Stimulated activated CD8-positive, alpha-beta memory T cell treated with anti-CD3 and anti-CD28 coated beads, Interleukin-4, amount 100 ng/mL, for 48 hours (primary cell): ENCODE measurements at regions not wholly inside any gene's neighbourhood (a gene's known extent, or its start where the extent isn't known, plus 50 kb on each side); places are given as distances from the start of the nearest gene placed in this dataset.

ENCODE experiments used
- DNase-seq: peaks from one replicate; pipeline ENCODE4 v3.0.0-alpha.2; 2020

DNA sequence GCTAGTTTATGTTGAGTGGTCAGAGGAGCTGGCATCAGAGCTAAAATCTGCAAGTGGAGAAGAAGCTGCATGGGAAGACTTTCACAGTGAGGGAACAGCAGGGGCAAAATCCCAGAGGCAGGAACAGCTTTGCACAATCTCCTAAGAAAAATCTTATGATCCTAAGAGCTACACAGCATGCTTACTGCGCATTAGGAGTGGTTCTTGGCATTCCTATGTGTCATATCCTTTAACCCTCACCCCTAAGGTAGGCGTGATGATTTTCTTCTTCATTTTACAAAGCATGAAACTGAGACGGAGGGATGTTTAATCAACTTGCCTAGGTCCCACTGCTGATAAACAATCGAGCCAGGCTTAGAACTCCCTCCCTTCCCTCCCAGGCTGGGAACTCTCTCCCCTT lies 313.6 kb upstream of the SULF2 start:
- no peak for DNase-seq

DNA sequence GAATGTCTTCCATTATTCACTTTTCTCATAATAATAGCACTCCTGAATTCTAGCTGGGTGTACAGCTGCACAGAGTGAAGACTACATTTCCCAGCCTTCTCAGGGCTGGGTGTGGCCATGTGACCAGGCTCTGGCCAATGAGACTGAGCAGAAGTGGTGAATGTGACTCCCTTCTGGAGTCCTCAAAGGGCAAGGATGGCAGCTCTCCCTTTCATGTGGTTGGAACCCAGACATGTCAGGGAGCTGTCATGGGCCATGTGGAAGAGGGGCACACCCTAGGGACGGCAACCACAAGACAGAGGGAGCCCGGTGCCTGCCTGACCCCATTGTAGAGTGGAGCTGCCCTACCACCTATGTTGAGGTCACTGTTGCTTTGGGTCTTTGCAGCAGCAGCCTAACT lies 312.8 kb upstream of the SULF2 start:
- no peak for DNase-seq

DNA sequence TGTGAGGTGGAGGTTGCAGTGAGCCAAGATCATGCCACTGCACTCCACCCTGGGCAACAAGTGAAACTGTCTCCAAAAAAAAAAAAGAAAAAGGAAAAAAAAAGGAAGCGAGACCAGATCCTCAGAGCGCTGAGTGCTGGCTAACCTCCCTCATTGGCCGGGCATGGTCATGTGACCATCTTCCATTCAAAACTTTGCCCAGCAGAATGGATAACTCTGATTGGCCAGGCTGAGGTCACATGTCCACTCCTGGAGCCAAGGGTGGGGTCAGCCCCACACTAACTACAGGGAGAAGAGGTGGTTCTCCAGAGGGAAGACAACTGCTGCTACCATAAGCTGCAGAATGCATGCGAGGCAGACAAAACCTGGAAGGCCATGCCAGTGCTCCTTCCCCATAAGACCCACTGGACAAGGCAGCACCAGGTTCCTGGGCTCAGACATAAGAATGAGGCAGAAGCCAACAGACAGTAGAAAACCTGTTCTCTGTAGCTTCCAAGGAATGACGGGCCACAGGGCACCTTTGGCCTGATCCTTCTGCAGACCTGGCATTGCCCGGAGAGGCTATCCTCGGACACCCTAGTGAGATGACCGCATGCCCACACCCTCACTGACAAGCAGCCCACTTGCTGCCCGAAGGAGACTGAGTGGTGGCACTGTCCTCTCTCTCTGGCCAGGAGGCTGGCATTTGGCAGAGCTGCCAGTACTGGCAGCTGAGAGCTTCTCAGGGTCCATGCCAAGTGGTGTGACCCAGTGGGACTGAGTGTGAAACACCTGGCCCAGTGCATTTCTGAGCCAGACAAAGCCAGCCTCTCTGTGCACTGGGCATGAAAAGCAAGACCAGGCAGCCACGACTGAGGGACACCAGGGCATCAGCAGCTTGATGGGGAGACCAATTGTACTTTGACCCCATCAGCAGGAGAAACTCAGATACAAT lies 311.9 kb upstream of the SULF2 start:
- no peak for DNase-seq

DNA sequence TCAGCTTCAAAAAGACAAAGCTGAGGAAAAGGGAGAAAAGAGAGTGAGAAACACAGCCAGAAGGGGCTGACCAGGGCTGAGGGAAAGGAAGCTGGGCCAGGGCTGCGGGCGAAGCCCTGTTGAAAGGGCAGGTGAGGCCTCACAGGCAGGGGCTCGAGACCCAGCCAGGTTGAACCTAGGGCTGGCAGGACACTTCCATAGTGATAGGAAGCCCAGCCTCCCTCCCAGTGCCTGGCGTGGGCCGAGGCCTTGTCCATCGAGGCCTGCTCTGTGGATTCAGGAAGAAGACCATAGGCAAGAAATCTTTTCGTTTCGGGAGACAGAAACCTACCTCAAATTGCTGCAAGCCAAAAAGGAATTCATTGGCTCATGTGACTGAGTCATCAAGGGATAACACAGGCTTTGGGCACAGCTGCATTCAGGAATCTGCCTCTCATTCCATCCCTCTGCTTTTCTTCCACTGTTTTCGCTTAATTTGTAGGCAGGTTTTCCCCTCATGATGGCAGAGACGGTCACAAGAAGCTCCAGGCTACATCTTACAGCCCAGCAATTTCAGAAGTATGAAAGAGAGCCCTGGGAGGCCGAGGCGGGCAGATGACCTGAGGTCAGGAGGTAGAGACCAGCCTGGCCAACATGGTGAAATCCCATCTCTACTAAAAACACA lies 311.1 kb upstream of the SULF2 start:
- DNase-seq = no peak

DNA sequence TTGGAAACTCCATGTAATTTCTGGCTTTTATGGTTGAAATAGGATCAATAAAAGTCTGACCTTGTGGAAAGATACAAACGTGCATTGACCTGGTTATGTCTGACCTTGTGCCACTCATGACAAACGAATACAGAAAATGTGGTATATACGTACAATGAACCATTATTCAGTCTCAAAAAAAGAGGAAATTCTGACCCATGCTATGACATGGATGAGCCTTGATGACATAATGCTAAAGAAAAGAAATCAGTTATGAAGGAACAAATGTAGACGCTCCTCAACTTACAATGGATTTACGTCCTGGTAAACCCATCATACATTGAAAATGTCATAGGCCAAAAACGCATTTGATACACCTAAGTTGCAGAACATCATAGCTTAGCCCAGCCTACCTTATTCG lies 309.7 kb upstream of the SULF2 start:
- no peak for DNase-seq

DNA sequence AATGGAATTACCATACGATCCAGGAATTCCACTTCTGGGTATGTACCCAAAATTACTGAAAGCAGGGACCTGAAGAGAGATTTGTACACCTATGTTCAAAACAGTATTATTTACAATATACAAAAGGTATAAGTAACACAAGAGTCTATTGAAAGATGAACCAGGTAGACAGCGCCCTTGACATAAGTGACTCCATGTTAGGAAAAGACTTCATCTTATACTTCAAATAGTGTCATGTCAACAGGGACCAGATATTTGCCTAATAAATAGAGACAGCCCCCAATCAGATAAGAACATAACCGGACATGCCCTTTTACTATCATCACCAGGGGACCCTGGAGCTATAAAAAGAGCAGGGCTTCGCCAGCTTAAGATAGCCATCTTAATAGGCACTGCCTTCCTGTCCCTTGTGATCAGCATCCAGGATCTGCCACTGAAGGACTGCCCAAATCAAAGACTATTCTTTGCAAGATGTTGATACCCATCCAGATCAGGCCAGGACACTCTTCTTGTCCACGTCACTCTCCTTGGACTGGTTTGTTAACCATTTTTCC lies 309.0 kb upstream of the SULF2 start:
- no peak for DNase-seq

DNA sequence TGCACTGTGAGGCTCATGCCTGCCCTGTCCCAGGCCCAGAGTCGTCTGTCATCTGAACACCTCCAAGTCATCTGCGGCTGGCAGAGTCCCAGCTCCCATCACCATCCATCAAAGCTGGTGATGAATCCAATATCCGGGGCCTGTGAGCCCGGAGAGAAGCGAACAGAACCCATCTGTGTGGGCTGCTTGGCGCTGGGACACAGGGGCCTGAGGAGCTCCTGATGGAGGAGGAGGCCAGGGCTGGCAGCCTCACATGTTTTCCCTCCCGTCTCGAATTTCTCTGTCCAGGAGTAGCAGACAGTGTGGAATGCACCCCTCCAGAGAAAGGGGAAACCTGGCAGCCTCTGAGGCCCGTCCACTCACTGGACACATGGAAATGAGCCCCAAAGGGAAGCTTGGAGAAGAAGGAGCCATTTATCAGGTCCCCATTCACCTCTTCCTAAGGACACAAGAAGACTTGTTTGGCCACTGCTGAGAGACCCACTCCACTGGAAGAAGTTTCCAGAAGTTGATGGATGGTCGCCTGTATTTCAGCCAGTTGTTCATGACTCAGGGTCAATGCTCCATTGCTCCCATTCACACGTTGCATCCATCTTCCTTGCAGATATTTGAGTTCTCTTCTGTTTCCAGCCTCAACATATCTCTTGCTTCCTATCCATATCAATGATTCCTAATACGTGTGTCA lies 307.5 kb upstream of the SULF2 start:
- no peak for DNase-seq

DNA sequence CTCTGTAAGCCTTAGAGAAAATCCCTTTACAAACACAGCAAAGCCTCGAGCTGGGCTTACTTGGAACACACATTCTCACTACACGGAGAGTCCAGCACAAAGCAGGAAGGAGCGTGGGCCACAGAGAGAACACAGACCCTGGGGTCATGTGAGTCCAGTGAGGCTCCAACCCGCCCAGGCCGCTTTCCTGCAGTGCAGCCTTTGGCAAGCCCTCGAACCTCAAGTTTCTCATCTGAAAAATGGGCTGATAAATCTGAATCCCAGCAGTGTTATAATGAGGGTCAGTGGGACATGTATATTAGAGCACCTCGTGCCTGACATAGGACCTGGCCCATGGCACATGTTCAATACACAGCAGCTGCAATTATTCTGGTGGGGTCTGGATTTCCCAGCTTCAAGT lies 305.5 kb upstream of the SULF2 start:
- DNase-seq = no peak

DNA sequence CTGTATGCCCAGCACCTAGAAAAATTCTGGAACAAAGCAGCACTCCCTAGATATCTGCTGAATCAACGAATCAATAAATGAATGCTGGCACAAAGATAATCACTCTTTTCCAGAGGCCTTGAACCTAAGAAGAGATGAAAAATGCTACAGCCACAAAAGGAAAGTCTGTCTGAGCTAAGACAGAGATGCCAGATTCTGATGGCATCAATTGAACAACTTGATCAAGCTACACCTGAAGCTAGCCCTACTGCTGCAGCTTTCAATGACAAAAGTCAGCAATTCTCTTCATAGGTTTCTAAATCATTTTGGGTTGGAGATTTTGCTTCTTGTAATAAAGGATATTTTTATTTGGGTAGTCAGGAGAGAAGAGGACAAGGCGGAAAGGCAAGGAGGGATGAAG lies 305.0 kb upstream of the SULF2 start:
- no peak for DNase-seq

DNA sequence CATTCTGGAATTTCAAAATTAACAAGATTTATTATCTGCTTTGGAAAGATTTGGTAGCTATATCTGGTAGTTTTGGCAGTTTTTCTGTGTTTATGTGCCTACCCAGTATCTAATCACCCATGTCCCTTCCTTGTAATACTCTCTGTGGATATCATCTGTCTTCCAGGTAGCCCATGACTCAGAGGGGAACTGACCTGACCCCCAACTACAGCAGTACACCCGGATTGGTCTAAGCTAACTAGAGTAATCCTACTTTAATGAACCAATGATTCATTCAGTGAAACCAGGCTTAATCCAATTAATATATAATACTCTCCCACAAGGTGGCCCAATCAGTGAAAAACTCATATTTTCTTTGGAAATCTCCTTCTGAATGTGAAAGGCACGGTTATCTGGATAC lies 295.3 kb upstream of the SULF2 start:
- no peak for DNase-seq

DNA sequence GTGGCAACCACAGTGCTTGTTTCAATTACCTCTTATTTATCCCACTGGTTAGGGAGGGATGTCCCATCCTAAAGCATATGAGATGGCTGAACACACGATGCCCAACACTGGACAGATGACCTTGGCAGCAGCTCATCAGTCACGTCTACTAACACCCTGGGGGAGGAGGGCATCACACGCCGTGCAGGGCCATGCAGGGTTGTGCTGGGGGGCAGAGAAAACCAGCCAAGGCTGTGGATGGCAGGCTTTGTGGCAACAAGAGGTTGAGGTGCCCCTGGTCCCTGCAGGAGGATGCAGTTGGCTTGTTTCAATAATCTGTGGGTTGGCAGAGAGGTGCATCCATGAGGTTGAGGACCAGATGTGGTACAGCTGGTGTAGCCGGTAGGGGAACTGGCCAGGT lies 293.7 kb upstream of the SULF2 start:
- DNase-seq = no peak

DNA sequence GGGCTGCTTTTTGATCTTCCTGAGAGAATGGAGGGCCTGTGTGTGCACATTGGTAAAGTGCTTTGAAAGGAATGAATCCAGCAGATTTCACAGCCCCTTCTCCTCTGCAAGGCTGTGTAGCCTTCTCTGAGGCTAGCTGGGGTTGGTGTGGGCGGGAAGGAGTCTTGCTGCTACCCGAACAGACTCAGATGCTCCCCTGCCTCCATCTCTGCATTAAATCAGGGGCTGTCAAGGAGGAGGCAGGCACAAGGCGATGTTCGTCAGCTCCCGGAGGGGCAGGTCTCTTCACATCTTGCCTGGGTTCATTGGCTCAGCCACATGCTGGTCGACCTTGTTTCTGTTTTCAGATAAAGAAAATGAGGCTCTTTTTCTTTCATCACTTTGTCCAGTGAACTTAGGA lies 291.5 kb upstream of the SULF2 start:
- no peak for DNase-seq

DNA sequence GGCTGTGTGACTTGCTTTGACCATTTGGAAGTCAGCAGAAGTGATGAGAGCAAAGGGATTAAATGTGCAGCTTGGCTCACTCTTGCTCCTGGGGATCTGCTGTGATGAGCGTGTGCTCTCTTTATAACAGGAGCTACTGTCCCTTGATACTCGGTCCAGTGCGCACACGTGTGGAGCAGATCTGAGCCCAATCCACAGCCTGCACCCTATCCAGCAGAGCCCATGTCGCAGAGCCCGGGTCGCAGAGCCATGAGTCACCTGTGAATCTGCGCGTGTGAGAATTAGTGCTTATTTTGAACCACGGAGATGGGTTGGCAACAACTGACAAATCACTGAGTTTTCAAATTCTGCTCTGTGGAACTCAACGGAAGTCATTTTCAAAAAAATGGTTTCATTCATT lies 291.0 kb upstream of the SULF2 start:
- DNase-seq = no peak

DNA sequence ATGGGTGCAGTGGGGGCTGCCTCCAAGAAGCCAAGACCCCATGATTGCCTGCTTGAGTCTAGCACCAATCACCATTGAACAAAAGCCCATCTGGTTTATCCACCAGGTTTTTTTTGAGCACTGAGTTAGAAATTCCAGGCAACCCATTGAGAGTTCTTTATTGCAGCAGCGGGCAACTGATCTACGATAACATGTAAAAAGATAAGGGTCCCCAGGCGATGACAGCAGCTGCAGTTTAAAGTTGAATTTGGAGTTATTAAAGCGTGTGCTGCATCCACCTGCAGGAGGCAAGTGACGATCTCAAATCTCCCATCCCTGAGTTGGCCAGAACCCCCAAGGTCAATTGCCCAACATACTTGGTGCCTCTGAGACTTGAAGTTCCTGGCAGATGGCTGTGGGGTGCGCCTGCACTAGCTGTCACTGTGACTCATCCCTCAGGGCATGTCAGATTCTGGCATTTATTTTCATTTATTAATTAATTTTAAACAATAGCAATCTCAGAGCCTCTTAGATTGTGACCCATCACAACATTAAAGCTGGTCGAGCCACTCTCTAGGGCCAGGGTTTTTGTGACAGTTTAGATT lies 290.4 kb upstream of the SULF2 start:
- no peak for DNase-seq

DNA sequence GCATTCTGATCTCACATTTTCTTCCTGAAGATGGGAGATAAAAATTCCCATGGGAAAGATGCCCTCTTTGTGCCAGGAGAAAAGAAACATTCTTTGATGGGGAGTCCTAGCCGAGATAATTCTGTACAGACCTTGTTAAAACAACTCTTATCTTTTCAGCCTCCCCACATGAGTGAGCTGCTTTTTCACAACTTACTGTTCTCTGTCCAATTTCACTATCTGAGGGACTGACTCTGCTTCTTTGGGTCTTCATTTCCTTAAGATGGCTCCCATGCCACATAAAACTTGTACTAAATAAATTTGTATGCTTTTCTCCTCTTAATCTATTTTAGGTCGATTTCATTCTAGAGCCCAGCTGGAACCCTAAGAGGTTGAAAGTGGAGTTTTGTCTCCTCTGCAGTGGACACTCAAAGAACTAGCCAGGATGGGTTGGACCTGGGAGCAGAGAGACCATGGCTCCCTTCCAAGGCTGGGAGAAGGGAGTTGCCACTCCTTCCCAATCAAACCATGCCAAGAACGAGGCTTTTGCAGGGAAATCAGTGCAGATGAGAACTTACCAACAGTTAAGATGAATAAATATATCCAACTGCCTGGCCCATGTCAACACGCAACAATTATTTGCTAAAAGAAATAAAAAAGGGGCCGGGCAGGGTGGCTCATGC lies 285.8 kb upstream of the SULF2 start:
- no peak for DNase-seq

DNA sequence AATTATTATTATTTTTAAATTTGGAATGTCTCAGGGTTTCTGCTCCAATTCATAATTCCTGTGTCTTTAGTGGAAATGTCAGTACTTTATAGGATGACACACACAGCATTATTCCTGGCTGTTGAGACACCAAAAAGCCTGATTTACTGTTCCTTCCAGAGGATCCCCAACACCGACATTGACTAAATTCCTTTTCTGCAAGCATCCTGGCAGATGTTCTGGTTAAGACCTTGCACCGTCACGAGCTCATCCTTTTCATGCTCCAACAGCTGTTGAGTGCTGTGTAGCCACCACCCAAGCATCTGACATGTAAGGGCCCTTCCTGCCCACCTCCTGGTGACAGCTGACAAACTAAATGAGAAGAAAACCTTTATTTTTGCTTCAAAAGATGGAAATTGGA lies 284.3 kb upstream of the SULF2 start:
- no peak for DNase-seq

DNA sequence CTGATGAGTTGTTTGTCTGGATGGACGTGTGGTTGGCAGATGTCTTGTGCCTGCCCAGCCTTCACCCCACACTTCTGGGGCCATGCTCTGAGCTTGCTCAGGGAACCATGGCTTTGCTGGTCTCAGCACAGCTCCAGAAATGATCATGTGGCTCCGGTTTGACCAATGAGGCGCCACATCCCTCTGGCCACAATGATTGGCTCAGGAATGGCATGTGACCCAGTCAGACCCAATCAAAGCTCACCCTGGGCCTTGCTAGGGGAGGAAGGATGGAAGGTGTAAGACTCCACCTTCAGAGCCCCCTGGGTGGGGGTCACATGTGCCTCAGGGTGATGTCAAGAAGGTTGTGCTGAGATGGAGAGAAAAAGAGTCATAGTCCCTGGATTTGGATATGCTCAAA lies 281.6 kb upstream of the SULF2 start:
- DNase-seq = no peak

DNA sequence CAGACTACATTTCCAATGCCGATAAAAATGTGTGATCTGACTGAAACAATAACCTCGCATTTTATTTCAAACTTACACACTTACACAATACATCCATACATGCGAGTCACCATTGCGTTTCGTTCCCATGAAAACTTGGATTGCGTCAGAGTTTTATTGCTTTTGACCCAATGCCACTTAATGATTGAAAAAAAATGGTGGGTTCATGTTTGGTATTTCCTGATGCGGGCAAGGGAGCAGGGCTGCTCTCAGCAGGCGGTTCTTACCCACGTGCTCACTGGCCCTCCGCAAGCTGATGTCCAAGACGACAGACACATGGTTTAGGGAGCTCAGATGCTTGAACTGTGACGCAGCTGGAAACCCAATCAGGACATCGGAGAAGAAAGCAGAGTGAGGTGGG lies 281.0 kb upstream of the SULF2 start:
- DNase-seq = no peak

DNA sequence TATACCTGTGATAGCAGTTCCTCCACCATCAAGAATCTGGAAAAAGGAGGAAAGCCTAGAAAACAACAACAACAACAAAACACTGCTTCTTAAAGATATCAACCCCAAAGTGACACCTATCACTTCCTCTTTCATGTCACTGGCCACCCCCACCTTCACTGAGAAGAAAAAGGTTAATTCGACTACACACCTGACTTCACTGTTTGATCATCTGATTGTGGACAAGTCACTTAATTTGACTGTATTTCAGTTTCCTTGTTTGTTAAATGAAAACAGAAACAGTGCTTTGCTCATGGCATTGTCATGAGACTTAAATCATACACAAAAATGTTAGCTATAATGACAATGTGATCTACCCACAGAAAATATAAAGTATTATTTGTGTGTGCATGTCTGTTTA lies 280.6 kb upstream of the SULF2 start:
- DNase-seq = no peak

DNA sequence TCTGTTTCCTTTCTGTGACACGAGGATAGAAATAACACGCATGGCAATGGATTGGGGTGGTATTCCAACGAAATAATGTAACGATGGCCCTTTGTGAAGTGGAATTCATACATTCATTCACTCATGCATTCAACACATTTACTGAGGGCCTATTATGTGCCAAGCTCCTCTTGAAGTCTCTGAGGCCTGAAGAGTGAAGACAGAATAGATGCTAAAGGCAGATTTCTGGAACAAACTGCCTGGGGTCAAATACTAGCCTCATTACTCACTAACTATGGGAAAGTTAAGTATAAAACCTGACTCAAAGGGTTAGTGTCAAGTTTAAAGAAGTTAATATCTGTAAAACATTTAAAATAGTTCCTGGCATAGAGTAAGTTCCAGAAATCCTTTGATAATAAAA lies 279.6 kb upstream of the SULF2 start:
- DNase-seq = no peak

DNA sequence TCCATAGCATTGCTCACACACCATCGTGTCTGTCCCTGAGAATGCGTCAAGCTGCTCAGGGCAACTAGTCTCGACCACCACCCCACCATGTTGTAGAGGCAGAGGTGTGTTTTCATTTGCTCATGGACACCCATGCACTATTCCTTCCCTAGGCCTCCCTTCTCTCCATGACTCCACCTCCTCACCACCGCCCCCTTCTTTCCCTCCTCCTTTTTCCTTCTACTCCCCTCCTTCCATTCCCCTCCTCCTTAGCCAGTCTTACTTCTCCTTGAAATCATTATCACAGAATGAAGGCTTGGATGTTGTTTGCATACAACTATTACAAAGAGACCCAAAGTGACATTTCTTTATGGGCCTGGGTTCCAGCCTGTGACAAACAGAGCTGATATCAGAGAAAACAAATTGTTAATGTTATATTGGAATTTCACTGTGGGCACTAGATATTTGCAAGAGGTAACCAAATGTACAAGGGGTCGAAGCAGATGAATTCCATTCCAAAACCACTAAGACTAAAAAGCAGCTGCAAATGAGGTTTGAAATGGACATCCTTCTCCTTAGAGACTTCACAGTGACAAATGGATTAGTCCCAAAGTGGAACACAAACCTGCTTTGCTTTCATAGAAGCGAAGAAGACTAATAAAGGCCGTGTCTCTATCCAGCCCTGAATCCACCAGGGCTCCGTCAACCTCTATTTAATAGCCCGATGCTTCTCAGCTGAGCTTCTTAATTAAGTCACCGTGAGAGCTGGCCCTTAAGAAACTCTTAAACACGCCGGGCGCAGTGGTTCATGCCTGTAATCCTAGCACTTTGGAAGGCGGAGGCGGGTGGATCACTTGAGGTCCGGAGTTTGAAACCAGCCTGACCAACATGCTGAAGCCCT lies 275.8 kb upstream of the SULF2 start:
- DNase-seq = no peak
